ENCODE measurements at regions not wholly inside any gene's neighbourhood (a gene's known extent, or its start where the extent isn't known, plus 50 kb on each side); places are given as distances from the start of the nearest gene placed in this dataset.

DNA sequence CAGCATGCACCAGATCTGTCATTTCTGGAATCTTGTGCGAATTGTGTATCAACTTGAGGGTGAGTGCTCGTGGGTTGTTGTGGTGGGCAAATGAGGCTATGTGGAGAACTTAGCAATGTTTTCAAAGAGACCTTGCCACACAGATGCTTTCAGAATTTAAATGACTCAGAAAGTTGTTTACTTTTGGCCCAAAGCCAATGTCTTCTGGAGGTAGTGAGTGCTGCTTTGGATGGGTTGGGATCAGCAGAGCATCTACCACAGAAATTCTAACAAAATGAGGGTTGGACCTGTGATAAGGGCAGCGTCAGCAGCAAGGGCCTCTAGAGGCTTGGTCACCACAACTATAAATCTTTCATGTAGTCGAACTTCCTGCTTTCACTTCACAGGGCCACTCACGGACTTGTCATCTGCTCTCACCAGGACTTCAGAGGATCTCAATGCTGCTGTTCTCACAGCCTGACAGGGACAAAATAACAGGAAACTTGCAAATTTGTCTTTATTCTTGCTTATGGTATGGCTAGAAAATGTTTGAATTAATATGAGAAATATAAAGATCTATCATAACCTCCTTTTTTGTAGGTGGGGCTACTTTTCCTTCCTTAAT is 111.4 kb downstream of the DACT1 start:
- TF ChIP-seq, protein P1, sequence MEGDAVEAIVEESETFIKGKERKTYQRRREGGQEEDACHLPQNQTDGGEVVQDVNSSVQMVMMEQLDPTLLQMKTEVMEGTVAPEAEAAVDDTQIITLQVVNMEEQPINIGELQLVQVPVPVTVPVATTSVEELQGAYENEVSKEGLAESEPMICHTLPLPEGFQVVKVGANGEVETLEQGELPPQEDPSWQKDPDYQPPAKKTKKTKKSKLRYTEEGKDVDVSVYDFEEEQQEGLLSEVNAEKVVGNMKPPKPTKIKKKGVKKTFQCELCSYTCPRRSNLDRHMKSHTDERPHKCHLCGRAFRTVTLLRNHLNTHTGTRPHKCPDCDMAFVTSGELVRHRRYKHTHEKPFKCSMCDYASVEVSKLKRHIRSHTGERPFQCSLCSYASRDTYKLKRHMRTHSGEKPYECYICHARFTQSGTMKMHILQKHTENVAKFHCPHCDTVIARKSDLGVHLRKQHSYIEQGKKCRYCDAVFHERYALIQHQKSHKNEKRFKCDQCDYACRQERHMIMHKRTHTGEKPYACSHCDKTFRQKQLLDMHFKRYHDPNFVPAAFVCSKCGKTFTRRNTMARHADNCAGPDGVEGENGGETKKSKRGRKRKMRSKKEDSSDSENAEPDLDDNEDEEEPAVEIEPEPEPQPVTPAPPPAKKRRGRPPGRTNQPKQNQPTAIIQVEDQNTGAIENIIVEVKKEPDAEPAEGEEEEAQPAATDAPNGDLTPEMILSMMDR (IDR thresholded peaks at IDR 0.05) = no peak
- TF ChIP-seq POLR2A (IDR thresholded peaks at IDR 0.05) = no peak
- peak in 1 of 3 donors; percentile 64 for DNase-seq
- Histone ChIP-seq H3K9me3 (no peaks in the 10 kb centered on the region), H3K27me3 (no peaks in the 10 kb centered on the region), H3K4me1 (peaks cover 0 to 50% (median 5%) of the 10 kb centered on the region in 4 donors), H3K27ac (peak overlapping the region in 2 of 4 donors; percentile 17 to 40), H3K4me3 (no peak overlapping the region), H3K36me3 (no peaks in the 10 kb centered on the region)

DNA sequence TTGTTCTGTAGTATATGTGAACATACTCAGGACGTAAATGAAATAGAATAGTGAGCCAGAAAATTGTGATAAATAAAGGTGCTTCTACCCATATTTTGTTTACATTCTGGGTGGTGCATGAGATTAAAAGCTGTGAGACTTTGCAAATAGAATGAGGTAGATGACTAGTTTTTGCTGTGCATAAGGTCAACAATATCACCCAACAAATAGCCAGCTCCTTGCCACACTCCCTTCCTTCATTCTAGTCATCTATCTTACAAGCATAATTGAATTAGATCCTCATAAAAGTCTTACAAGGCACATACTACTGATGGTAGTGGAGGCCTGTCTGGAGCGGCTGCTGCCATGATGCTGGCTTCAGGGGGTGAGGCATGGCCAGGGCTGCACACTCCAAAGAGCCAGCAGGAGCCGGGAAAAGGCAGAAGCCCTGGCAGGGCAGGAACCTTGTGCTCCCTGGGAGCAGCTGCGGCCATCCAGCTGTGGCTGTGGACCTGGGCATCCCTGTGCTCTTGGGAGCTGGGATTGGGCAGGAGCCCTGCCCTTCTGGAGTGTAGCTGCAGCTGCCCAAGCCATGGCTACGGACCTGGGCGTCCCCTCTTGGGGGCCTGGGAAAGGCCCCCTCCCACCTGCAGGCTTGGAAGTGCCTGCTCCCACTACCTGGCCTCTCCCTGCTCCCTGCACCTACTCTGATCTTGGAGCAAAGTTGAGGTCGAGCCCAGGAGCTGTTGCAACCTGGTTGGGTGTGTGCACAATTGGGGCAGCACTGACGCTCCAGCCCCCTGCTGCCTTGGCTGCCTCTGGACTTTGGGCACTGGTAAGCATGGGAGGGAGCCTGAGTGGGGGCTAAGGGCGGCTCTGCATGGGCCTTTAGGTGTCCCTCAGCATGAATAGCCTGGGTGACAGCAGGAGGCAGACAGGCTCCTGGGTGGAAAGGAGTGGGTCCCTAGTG is 112.8 kb downstream of the DACT1 start:
- no peak for TF ChIP-seq POLR2A (IDR thresholded peaks at IDR 0.05)
- TF ChIP-seq, protein P1 (IDR thresholded peaks at IDR 0.05) = no peak
- H3K4me3 ChIP-seq = no peak overlapping the region
- H3K27ac ChIP-seq = peak overlapping the region in 2 of 4 donors; percentile 8 to 63
- H3K27me3 ChIP-seq = no peaks in the 10 kb centered on the region
- H3K9me3 ChIP-seq = no peaks in the 10 kb centered on the region
- no peaks in the 10 kb centered on the region for H3K36me3 ChIP-seq
- peak in 1 of 3 donors; percentile 52 for DNase-seq
- peaks cover 0 to 56% (median 8%) of the 10 kb centered on the region in 4 donors for H3K4me1 ChIP-seq

DNA sequence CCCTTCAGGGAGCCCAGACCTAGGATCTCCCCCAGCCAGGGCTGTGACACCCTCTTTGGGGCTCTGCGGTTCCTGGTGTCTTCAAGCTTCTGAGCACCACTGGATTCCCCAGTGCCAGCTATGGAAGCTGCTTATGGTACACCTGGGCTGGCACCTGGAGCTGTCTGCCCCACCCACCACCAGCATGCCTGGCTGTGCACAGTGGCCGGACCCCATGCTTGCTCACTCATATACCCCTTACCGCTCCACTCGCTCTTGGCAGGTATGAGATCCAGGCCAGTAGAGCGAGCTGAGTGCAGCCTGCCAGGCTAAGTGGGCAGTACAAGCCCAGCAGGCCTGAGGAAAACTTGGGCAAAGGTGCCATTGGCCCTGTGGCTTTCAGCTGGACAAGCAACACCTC is 114.0 kb downstream of the DACT1 start:
- no peaks in the 10 kb centered on the region for H3K27me3 ChIP-seq
- H3K9me3 ChIP-seq = no peaks in the 10 kb centered on the region
- no peak overlapping the region for H3K27ac ChIP-seq
- no peak for TF ChIP-seq POLR2A (IDR thresholded peaks at IDR 0.05)
- TF ChIP-seq, protein P1 (IDR thresholded peaks at IDR 0.05) = no peak
- no peak overlapping the region for H3K4me3 ChIP-seq
- DNase-seq = no peak
- peaks cover 0 to 61% (median 8%) of the 10 kb centered on the region in 4 donors for H3K4me1 ChIP-seq
- no peaks in the 10 kb centered on the region for H3K36me3 ChIP-seq

DNA sequence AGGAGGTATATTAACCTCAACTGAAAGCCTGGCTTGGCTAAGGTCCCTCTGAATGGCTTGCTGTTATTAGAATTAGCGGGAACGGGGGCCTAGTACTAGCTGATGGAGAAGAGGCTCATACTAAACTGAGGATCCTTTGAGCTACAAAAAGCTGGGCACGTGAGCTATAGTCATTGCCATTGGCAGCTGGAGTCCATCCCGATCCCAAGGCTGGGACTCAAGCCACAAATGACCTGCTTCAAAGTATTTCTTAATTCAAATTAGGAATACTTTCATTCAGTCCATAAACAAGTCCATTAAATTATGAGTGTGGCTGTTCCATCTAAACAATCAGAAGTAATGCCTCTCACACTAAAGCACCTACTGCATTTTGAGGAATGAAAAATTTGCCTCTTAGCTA is 114.5 kb downstream of the DACT1 start:
- TF ChIP-seq, protein P1 (IDR thresholded peaks at IDR 0.05) = no peak
- TF ChIP-seq POLR2A (IDR thresholded peaks at IDR 0.05) = no peak
- DNase-seq = no peak
- H3K4me1 ChIP-seq = peaks cover 0 to 61% (median 8%) of the 10 kb centered on the region in 4 donors

DNA sequence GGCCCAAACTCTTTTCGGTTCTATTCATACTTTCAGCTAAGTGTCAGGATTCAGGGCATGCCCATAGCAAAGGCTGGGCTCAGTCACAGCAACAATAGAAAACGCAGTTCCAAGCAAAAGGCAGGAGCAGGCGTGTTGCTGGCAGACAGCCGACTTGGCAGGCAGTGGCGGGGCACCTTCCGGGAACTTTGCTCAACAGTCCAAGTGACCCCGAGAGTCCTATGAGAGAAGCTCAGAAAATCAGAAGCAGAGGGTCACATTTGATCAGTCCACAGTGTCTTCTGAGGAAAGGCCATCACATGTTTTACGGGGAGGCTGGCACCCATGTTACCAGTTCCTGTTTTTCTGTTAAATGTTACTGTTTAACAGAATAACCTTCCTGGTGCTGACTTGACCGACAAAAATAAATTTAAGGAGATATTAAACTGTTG is 115.0 kb downstream of the DACT1 start:
- Histone ChIP-seq H3K9me3 (no peaks in the 10 kb centered on the region), H3K27me3 (no peaks in the 10 kb centered on the region), H3K4me1 (peaks cover 0 to 61% (median 8%) of the 10 kb centered on the region in 4 donors), H3K4me3 (no peak overlapping the region), H3K27ac (peak overlapping the region in 2 of 4 donors; percentile 67 to 84), H3K36me3 (no peaks in the 10 kb centered on the region)
- peak in 2 of 3 donors; percentile 89 for DNase-seq
- peak in 1 of 2 donors; percentile 22 for TF ChIP-seq POLR2A (IDR thresholded peaks at IDR 0.05)
- TF ChIP-seq, protein P1 (IDR thresholded peaks at IDR 0.05) = no peak

More for the DNA sequence above, 114.5 kb downstream of the DACT1 start:
- H3K36me3 ChIP-seq = no peaks in the 10 kb centered on the region
- H3K27ac ChIP-seq = peak overlapping the region in 2 of 4 donors; percentile 67 to 84
- no peaks in the 10 kb centered on the region for H3K27me3 ChIP-seq
- H3K9me3 ChIP-seq = no peaks in the 10 kb centered on the region
- no peak overlapping the region for H3K4me3 ChIP-seq

Measured in Peyer's patch (tissue), 4 donors.